ENCODE measurements at regions not wholly inside any gene's neighbourhood (a gene's known extent, or its start where the extent isn't known, plus 50 kb on each side); places are given as distances from the start of the nearest gene placed in this dataset.

- TF ChIP-seq EZH2 (IDR thresholded peaks at IDR 0.05) (no peak), CTCF (IDR thresholded peaks at IDR 0.05) (no peak)
Observed at GRCh38 chr5:68071282-68071632, 144.3 kb upstream of the PIK3R1 start.

All from neural progenitor cell (in vitro differentiated cells).